ENCODE measurements at regions not wholly inside any gene's neighbourhood (a gene's known extent, or its start where the extent isn't known, plus 50 kb on each side); places are given as distances from the start of the nearest gene placed in this dataset.

- no peak for TF ChIP-seq CTCF (IDR thresholded peaks at IDR 0.05)
- DNase-seq: no peak
- H3K4me3 ChIP-seq: no peak overlapping the region
- ATAC-seq: no peak
- intact Hi-C loops (cut with DNase I, micrococcal nuclease): no loop called here
- no peaks in the 10 kb centered on the region for H3K4me1 ChIP-seq (ENCODE audit: low read depth)
- peaks cover 8% of the 10 kb centered on the region for H3K9me3 ChIP-seq
- H3K36me3 ChIP-seq (ENCODE audit: low read depth): no peaks in the 10 kb centered on the region
Measured at GRCh38 chr2:41109744-41110143, 657.9 kb upstream of the SLC8A1 start.

GRCh38 chr2:41111836-41112627 is 660.1 kb upstream of the SLC8A1 start:
- H3K4me3 ChIP-seq: no peak overlapping the region
- no peak for TF ChIP-seq CTCF (IDR thresholded peaks at IDR 0.05)
- no peaks in the 10 kb centered on the region for H3K36me3 ChIP-seq (ENCODE audit: low read depth)
- peaks cover 12% of the 10 kb centered on the region for H3K9me3 ChIP-seq
- intact Hi-C loops (cut with DNase I, micrococcal nuclease): no loop called here
- DNase-seq: no peak
- no peak for ATAC-seq
- H3K4me1 ChIP-seq (ENCODE audit: low read depth): no peaks in the 10 kb centered on the region

GRCh38 chr2:41116106-41116797 is 664.4 kb upstream of the SLC8A1 start:
- DNase-seq: no peak
- intact Hi-C loops (cut with DNase I, micrococcal nuclease): no loop called here
- H3K36me3 ChIP-seq (ENCODE audit: low read depth): no peaks in the 10 kb centered on the region

GRCh38 chr2:41119489-41119888 is 667.6 kb upstream of the SLC8A1 start:
- TF ChIP-seq CTCF (IDR thresholded peaks at IDR 0.05): no peak
- DNase-seq (no peak), ATAC-seq (no peak)
- no peaks in the 10 kb centered on the region for H3K4me1 ChIP-seq (ENCODE audit: low read depth)
- intact Hi-C loops (cut with DNase I, micrococcal nuclease): no loop called here
- no peaks in the 10 kb centered on the region for H3K36me3 ChIP-seq (ENCODE audit: low read depth)
- H3K9me3 ChIP-seq: peaks cover 15% of the 10 kb centered on the region
- H3K4me3 ChIP-seq: no peak overlapping the region

More at GRCh38 chr2:41116106-41116797, 664.4 kb upstream of the SLC8A1 start:
- no peak for ATAC-seq
- peaks cover 14% of the 10 kb centered on the region for H3K9me3 ChIP-seq
- TF ChIP-seq CTCF (IDR thresholded peaks at IDR 0.05): no peak
- H3K4me3 ChIP-seq: no peak overlapping the region
- H3K4me1 ChIP-seq (ENCODE audit: low read depth): no peaks in the 10 kb centered on the region

- Histone ChIP-seq H3K9me3 (peaks cover 11% of the 10 kb centered on the region), H3K4me1 (ENCODE audit: low read depth) (no peaks in the 10 kb centered on the region), H3K4me3 (no peak overlapping the region), H3K36me3 (ENCODE audit: low read depth) (no peaks in the 10 kb centered on the region)
- TF ChIP-seq CTCF (IDR thresholded peaks at IDR 0.05): no peak
- DNase-seq (no peak), ATAC-seq (no peak)
- intact Hi-C loops (cut with DNase I, micrococcal nuclease): no loop called here
Measured at GRCh38 chr2:41123341-41123740, 671.5 kb upstream of the SLC8A1 start.
